ENCODE measurements at regions not wholly inside any gene's neighbourhood (a gene's known extent, or its start where the extent isn't known, plus 50 kb on each side); places are given as distances from the start of the nearest gene placed in this dataset.

- TF ChIP-seq GATA2 (IDR thresholded peaks at IDR 0.05; ENCODE audit: low read depth, low read length) (no peak), GATA3 (IDR thresholded peaks at IDR 0.05; ENCODE audit: low read depth, low read length) (no peak)
Measured at GRCh38 chr18:28816155-28816554, 639.2 kb upstream of the CDH2 start.

Data from SH-SY5Y (cell line).